Hematopoietic multipotent progenitor cell treated with erythropoietin and hydrocortisone succinate and interleukin-3 and kit ligand, for 15 days (in vitro differentiated cells): ENCODE measurements at regions not wholly inside any gene's neighbourhood (a gene's known extent, or its start where the extent isn't known, plus 50 kb on each side); places are given as distances from the start of the nearest gene placed in this dataset.
"Not testable (repeated sequence)": the region's sequence is repeated elsewhere in the genome, so short reads cannot be mapped to it uniquely, and the experiment has no call there.

Experiments
- DNase-seq: peaks from one replicate; pipeline ENCODE4 v3.0.0-alpha.2; 2015; ENCODE audit warnings: low spot score

- no peak for DNase-seq
These were observed 198.3 kb upstream of the ZNF32 start for GRCh38 chr10:43846968-43847367.

- no peak for DNase-seq
These were observed 197.6 kb upstream of the ZNF32 start for GRCh38 chr10:43846187-43846680.

GRCh38 chr10:43845121-43845520, 196.4 kb upstream of the ZNF32 start:
- DNase-seq, result no peak

- DNase-seq, result no peak
These were observed 195.5 kb upstream of the ZNF32 start for GRCh38 chr10:43844221-43844620.

GRCh38 chr10:43843321-43844101, 194.8 kb upstream of the ZNF32 start:
- no peak for DNase-seq

- DNase-seq, result no peak
These were observed 193.8 kb upstream of the ZNF32 start for GRCh38 chr10:43842496-43842895.

GRCh38 chr10:43842072-43842471, 193.4 kb upstream of the ZNF32 start:
- DNase-seq, result no peak

- no peak for DNase-seq
These were observed 191.3 kb upstream of the ZNF32 start for GRCh38 chr10:43839973-43840372.

GRCh38 chr10:43834751-43835150, 186.1 kb upstream of the ZNF32 start:
- DNase-seq, result not testable (repeated sequence)

- DNase-seq, result no peak
These were observed 179.2 kb upstream of the ZNF32 start for GRCh38 chr10:43827853-43828252.

- no peak for DNase-seq
These were observed 177.3 kb upstream of the ZNF32 start for GRCh38 chr10:43825984-43826383.

- no peak for DNase-seq
These were observed 176.7 kb upstream of the ZNF32 start for GRCh38 chr10:43825421-43825820.

- no peak for DNase-seq
These were observed 176.3 kb upstream of the ZNF32 start for GRCh38 chr10:43824934-43825333.

GRCh38 chr10:43822631-43823580, 174.2 kb upstream of the ZNF32 start:
- no peak for DNase-seq

- no peak for DNase-seq
These were observed 172.4 kb upstream of the ZNF32 start for GRCh38 chr10:43821103-43821502.

GRCh38 chr10:43820663-43821062, 172.0 kb upstream of the ZNF32 start:
- no peak for DNase-seq

- DNase-seq, result no peak
These were observed 171.0 kb upstream of the ZNF32 start for GRCh38 chr10:43819464-43820230.

- DNase-seq, result no peak
These were observed 170.0 kb upstream of the ZNF32 start for GRCh38 chr10:43818687-43819086.

- no peak for DNase-seq
These were observed 168.7 kb upstream of the ZNF32 start for GRCh38 chr10:43817368-43817767.

- no peak for DNase-seq
These were observed 168.0 kb upstream of the ZNF32 start for GRCh38 chr10:43816351-43817321.
